ENCODE measurements at regions not wholly inside any gene's neighbourhood (a gene's known extent, or its start where the extent isn't known, plus 50 kb on each side); places are given as distances from the start of the nearest gene placed in this dataset.

DNA sequence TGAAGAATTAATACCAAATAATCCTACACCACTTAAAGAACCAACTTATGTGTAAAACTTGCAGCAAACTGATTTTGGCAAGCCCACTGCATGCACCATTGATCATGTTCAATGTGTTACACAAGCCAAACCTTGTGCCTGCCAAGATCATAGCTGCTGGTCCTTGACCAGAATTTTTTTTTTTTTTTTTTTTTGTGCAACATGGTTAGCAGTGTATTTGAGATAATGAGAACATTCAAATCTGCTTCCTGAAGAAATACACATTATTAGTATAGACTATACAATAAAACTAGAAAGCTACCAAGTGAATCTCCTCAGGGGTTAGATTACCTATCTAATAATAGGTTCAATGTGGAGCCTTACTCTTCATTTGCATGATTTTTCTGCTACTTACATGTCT lies 421.0 kb downstream of the MRPL39 start:
- BruUV-seq (replicated peaks), result no TSS peak
- H3K4me1 ChIP-seq (ENCODE audit: control insufficient read depth, extremely low read depth, insufficient read depth, low read length), result no peaks in the 10 kb centered on the region
- ChIA-PET CTCF (no interaction called here), POLR2A (no interaction called here)
- H3K4me2 ChIP-seq (ENCODE audit: insufficient read depth, low read length), result no peak overlapping the region
- H3K4me3 ChIP-seq (replicated peaks in 1 of 3; ENCODE audit: insufficient read depth in 1 of 3, low read depth in 1 of 3, low read length in 3 of 3), result no peak overlapping the region
- no peak for TF ChIP-seq JUN (IDR thresholded peaks at IDR 0.05; ENCODE audit: borderline replicate concordance, insufficient read depth, insufficient read length, low read depth)
- no peak for TF ChIP-seq CTCF (IDR thresholded peaks at IDR 0.05; ENCODE audit: extremely low read depth in 1 of 2, insufficient read depth in 1 of 2, low read depth in 1 of 2, low read length in 2 of 2)
- no peak for TF ChIP-seq FOS (IDR thresholded peaks at IDR 0.05; ENCODE audit: borderline replicate concordance, insufficient read depth, low read length)
- no peak for TF ChIP-seq POLR2A (IDR thresholded peaks at IDR 0.05; ENCODE audit: low read depth, low read length)
- TF ChIP-seq MYC (IDR thresholded peaks at IDR 0.05; ENCODE audit: low read depth, low read length), result no peak
- TF ChIP-seq EZH2 (IDR thresholded peaks at IDR 0.05; ENCODE audit: borderline replicate concordance, low read depth, low read length, severe bottlenecking), result no peak
- no peak for TF ChIP-seq POLR2AphosphoS5 (IDR thresholded peaks at IDR 0.05; ENCODE audit: insufficient read depth, low read depth, low read length)
- TF ChIP-seq MAX (IDR thresholded peaks at IDR 0.05; ENCODE audit: insufficient read depth, insufficient read length), result no peak
- no peak for TF ChIP-seq GATA2 (IDR thresholded peaks at IDR 0.05; ENCODE audit: insufficient read depth, insufficient read length, low read depth, low read length)
- H3K79me2 ChIP-seq (ENCODE audit: control insufficient read depth, insufficient read depth, low read length), result no peaks in the 10 kb centered on the region
- no peaks in the 10 kb centered on the region for H3K9me3 ChIP-seq (replicated peaks; ENCODE audit: control insufficient read depth, insufficient read depth, low read length)
- H4K20me1 ChIP-seq (replicated peaks; ENCODE audit: control insufficient read depth, extremely low read depth, insufficient read depth, low read length), result no peaks in the 10 kb centered on the region
- no peaks in the 10 kb centered on the region for H3K36me3 ChIP-seq (ENCODE audit: control insufficient read depth in 2 of 2, extremely low read depth in 1 of 2, insufficient read depth in 2 of 2, low read length in 2 of 2)
- intact Hi-C loops (cut with micrococcal nuclease), result no loop called here
- no peak overlapping the region for H2AFZ ChIP-seq (ENCODE audit: low read depth, low read length)
- DNase-seq (ENCODE audit: low read depth, low spot score) (no peak), FAIRE-seq (no peak)
- no peak overlapping the region for H3K9ac ChIP-seq (replicated peaks; ENCODE audit: extremely low read depth, insufficient read depth, low read length)
- no peaks in the 10 kb centered on the region for H3K27me3 ChIP-seq (ENCODE audit: control insufficient read depth in 2 of 2, insufficient read depth in 2 of 2, low read length in 2 of 2)
- H3K27ac ChIP-seq (ENCODE audit: insufficient read depth, low read depth, low read length), result no peak overlapping the region
- no peaks in the 10 kb centered on the region for H3K9me1 ChIP-seq (replicated peaks; ENCODE audit: control insufficient read depth, extremely low read depth, insufficient read depth, low read length)
- dilution Hi-C loops (cut with MboI; ENCODE audit: extremely low pct_ligation_motif_present, low sequenced_read_pairs), result no loop called here

Data from endothelial cell of umbilical vein (primary cell).